ENCODE measurements at regions not wholly inside any gene's neighbourhood (a gene's known extent, or its start where the extent isn't known, plus 50 kb on each side); places are given as distances from the start of the nearest gene placed in this dataset.
A peak's percentile ranks its signal among the peaks of the same experiment; 100 is the strongest.

DNA sequence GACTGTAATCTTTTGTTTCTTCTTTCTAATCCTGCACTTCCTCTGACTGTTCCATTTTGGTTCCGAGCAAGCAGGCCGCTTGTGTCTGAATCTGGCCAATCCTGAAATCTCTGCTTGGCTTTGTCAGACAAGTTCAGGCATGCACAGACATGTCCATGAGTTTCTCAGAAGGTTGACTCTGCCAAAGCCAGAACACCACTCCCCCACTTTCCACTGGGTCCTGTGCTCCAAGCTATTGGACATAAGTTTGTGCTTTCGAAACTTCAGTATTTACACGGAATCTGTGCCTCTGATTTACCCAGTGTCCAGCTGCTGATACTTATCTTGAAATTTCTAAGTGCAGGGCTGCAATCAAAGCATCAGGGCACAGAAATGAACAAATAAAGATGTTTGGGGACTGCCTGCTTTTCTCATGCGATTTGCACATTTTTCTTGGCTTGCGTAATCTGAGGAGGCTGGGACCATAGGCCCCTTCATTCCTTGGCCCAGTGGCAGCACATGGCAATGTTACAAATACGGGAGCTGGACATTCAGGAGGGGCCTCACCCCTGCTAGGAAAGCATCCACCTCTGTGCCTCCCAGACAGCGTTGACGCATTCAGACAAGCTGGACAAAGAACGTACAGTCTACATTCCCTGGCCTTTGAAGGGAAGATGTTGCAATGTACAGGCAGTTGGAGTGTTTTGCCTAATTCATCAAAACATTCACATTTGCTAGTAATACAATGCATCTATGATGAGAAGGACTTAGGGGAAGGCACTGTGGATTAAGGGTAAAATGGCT is 209.2 kb upstream of the PAPPA start (continued):
- TF ChIP-seq, protein P1, sequence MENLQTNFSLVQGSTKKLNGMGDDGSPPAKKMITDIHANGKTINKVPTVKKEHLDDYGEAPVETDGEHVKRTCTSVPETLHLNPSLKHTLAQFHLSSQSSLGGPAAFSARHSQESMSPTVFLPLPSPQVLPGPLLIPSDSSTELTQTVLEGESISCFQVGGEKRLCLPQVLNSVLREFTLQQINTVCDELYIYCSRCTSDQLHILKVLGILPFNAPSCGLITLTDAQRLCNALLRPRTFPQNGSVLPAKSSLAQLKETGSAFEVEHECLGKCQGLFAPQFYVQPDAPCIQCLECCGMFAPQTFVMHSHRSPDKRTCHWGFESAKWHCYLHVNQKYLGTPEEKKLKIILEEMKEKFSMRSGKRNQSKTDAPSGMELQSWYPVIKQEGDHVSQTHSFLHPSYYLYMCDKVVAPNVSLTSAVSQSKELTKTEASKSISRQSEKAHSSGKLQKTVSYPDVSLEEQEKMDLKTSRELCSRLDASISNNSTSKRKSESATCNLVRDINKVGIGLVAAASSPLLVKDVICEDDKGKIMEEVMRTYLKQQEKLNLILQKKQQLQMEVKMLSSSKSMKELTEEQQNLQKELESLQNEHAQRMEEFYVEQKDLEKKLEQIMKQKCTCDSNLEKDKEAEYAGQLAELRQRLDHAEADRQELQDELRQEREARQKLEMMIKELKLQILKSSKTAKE (CRISPR knock-in tag; IDR thresholded peaks at IDR 0.05; ENCODE audit: borderline replicate concordance), result peak; percentile 84; the same call in 1 of the 2 replicates
- TF ChIP-seq, protein P2, sequence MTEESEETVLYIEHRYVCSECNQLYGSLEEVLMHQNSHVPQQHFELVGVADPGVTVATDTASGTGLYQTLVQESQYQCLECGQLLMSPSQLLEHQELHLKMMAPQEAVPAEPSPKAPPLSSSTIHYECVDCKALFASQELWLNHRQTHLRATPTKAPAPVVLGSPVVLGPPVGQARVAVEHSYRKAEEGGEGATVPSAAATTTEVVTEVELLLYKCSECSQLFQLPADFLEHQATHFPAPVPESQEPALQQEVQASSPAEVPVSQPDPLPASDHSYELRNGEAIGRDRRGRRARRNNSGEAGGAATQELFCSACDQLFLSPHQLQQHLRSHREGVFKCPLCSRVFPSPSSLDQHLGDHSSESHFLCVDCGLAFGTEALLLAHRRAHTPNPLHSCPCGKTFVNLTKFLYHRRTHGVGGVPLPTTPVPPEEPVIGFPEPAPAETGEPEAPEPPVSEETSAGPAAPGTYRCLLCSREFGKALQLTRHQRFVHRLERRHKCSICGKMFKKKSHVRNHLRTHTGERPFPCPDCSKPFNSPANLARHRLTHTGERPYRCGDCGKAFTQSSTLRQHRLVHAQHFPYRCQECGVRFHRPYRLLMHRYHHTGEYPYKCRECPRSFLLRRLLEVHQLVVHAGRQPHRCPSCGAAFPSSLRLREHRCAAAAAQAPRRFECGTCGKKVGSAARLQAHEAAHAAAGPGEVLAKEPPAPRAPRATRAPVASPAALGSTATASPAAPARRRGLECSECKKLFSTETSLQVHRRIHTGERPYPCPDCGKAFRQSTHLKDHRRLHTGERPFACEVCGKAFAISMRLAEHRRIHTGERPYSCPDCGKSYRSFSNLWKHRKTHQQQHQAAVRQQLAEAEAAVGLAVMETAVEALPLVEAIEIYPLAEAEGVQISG (CRISPR knock-in tag; IDR thresholded peaks at IDR 0.05), result peak; percentile 76
- TF ChIP-seq, protein P3, sequence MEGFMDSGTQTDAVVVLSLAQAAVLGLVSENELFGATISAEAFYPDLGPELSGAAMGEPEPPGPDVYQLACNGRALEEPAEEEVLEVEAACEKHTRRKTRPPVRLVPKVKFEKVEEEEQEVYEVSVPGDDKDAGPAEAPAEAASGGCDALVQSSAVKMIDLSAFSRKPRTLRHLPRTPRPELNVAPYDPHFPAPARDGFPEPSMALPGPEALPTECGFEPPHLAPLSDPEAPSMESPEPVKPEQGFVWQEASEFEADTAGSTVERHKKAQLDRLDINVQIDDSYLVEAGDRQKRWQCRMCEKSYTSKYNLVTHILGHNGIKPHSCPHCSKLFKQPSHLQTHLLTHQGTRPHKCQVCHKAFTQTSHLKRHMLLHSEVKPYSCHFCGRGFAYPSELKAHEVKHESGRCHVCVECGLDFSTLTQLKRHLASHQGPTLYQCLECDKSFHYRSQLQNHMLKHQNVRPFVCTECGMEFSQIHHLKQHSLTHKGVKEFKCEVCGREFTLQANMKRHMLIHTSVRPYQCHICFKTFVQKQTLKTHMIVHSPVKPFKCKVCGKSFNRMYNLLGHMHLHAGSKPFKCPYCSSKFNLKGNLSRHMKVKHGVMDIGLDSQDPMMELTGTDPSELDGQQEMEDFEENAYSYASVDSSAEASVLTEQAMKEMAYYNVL (CRISPR knock-in tag; IDR thresholded peaks at IDR 0.05; ENCODE audit: borderline replicate concordance), result peak; percentile 67; the same call in 1 of the 2 replicates
- TF ChIP-seq REPIN1 (CRISPR knock-in tag; IDR thresholded peaks at IDR 0.05; ENCODE audit: borderline replicate concordance, low read depth) (peak; percentile 95), JDP2 (CRISPR knock-in tag; IDR thresholded peaks at IDR 0.05; ENCODE audit: borderline replicate concordance) (peak; percentile 81; the same call in 1 of the 2 replicates), SYNCRIP (IDR thresholded peaks at IDR 0.05; ENCODE audit: insufficient read depth, low read depth, low read length) (no peak), MED13 (CRISPR knock-in tag; IDR thresholded peaks at IDR 0.05) (peak; percentile 91), NFIC (IDR thresholded peaks at IDR 0.05; ENCODE audit: low read length) (peak; percentile 69; the same call in 1 of the 2 replicates), CBX2 (IDR thresholded peaks at IDR 0.05; ENCODE audit: low read depth, low read length) (no peak), CBX2 (CRISPR knock-in tag; IDR thresholded peaks at IDR 0.05; ENCODE audit: low read depth) (no peak)
- TF ChIP-seq, protein P4, sequence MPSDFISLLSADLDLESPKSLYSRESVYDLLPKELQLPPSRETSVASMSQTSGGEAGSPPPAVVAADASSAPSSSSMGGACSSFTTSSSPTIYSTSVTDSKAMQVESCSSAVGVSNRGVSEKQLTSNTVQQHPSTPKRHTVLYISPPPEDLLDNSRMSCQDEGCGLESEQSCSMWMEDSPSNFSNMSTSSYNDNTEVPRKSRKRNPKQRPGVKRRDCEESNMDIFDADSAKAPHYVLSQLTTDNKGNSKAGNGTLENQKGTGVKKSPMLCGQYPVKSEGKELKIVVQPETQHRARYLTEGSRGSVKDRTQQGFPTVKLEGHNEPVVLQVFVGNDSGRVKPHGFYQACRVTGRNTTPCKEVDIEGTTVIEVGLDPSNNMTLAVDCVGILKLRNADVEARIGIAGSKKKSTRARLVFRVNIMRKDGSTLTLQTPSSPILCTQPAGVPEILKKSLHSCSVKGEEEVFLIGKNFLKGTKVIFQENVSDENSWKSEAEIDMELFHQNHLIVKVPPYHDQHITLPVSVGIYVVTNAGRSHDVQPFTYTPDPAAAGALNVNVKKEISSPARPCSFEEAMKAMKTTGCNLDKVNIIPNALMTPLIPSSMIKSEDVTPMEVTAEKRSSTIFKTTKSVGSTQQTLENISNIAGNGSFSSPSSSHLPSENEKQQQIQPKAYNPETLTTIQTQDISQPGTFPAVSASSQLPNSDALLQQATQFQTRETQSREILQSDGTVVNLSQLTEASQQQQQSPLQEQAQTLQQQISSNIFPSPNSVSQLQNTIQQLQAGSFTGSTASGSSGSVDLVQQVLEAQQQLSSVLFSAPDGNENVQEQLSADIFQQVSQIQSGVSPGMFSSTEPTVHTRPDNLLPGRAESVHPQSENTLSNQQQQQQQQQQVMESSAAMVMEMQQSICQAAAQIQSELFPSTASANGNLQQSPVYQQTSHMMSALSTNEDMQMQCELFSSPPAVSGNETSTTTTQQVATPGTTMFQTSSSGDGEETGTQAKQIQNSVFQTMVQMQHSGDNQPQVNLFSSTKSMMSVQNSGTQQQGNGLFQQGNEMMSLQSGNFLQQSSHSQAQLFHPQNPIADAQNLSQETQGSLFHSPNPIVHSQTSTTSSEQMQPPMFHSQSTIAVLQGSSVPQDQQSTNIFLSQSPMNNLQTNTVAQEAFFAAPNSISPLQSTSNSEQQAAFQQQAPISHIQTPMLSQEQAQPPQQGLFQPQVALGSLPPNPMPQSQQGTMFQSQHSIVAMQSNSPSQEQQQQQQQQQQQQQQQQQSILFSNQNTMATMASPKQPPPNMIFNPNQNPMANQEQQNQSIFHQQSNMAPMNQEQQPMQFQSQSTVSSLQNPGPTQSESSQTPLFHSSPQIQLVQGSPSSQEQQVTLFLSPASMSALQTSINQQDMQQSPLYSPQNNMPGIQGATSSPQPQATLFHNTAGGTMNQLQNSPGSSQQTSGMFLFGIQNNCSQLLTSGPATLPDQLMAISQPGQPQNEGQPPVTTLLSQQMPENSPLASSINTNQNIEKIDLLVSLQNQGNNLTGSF (CRISPR knock-in tag; IDR thresholded peaks at IDR 0.05), result no peak
- TF ChIP-seq, protein P5, sequence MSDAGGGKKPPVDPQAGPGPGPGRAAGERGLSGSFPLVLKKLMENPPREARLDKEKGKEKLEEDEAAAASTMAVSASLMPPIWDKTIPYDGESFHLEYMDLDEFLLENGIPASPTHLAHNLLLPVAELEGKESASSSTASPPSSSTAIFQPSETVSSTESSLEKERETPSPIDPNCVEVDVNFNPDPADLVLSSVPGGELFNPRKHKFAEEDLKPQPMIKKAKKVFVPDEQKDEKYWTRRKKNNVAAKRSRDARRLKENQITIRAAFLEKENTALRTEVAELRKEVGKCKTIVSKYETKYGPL (CRISPR knock-in tag; IDR thresholded peaks at IDR 0.05), result peak; percentile 58; the same call in 1 of the 2 replicates
- TF ChIP-seq, protein P6, sequence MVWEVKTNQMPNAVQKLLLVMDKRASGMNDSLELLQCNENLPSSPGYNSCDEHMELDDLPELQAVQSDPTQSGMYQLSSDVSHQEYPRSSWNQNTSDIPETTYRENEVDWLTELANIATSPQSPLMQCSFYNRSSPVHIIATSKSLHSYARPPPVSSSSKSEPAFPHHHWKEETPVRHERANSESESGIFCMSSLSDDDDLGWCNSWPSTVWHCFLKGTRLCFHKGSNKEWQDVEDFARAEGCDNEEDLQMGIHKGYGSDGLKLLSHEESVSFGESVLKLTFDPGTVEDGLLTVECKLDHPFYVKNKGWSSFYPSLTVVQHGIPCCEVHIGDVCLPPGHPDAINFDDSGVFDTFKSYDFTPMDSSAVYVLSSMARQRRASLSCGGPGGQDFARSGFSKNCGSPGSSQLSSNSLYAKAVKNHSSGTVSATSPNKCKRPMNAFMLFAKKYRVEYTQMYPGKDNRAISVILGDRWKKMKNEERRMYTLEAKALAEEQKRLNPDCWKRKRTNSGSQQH (CRISPR knock-in tag; IDR thresholded peaks at IDR 0.05; ENCODE audit: low read depth), result no peak
